IMR-90 (cell line): ENCODE measurements at regions not wholly inside any gene's neighbourhood (a gene's known extent, or its start where the extent isn't known, plus 50 kb on each side); places are given as distances from the start of the nearest gene placed in this dataset.
A peak's percentile ranks its signal among the peaks of the same experiment; 100 is the strongest.

Experiments used
- ATAC-seq: fragments of 200-7000 bp; cut with Tn5 transposase; 2 replicates; pipeline ENCODE4 v1.9.1; 2020; ENCODE audit warnings: low read depth, mild to moderate bottlenecking, moderate library complexity
- BruUV-seq: library from RNA; stranded (reverse); fragments of 400-500 nt; replicated peaks from 2 replicates; lab custom pipeline; 2021; lab: Mats Ljungman, UMichigan
- CTCF ChIA-PET: fragments of 300-600 bp; formaldehyde crosslinking; extraction: SDS; loops from one replicate; lab custom pipeline; 2021; ENCODE audit warnings: antibody characterized with exemption; lab: Yijun Ruan, JAX
- POLR2A ChIA-PET: fragments of 300-600 bp; sonication (Branson Sonifier 250); formaldehyde crosslinking; loops from one replicate; lab custom pipeline; 2022; ENCODE audit warnings: antibody characterized with exemption; ENCODE audit not compliant: unreplicated experiment; lab: Charles Lee
- DNase-seq: peaks from one replicate; pipeline ENCODE4 v3.0.0; 2013
- H2AFZ ChIP-seq: replicated peaks from 2 replicates; pipeline ENCODE3; 2013; ENCODE audit warnings: low read length, mild to moderate bottlenecking; ENCODE audit not compliant: poor library complexity
- H2AK5ac ChIP-seq: 2 replicates; pipeline ENCODE4 v1.6.1; 2013; ENCODE audit warnings: low read depth, low read length, inconsistent platforms
- H2AK9ac ChIP-seq: replicated peaks from 2 replicates; pipeline ENCODE3; 2013; ENCODE audit warnings: mild to moderate bottlenecking, low read depth, low read length, moderate library complexity; ENCODE audit not compliant: poor library complexity
- H2BK120ac ChIP-seq: 2 replicates; pipeline ENCODE4 v1.6.1; 2013; ENCODE audit warnings: low read depth, low read length, inconsistent platforms
- H2BK15ac ChIP-seq: 3 replicates; pipeline ENCODE4 v1.6.1; 2013; ENCODE audit warnings: low read depth, low read length, inconsistent platforms
- H2BK20ac ChIP-seq: 2 replicates; pipeline ENCODE4 v1.6.1; 2013; ENCODE audit warnings: low read depth, mild to moderate bottlenecking, inconsistent platforms, low read length, moderate library complexity
- H2BK5ac ChIP-seq: 2 replicates; pipeline ENCODE4 v1.6.1; 2013; ENCODE audit warnings: mild to moderate bottlenecking, low read depth, low read length, inconsistent platforms; ENCODE audit not compliant: poor library complexity, severe bottlenecking
- H3K14ac ChIP-seq: replicated peaks from 2 replicates; pipeline ENCODE4 v1.6.1; 2013; ENCODE audit warnings: low read depth, low read length, inconsistent platforms
- H3K18ac ChIP-seq: 2 replicates; pipeline ENCODE4 v1.6.1; 2013; ENCODE audit warnings: low read depth, low read length, control low read depth
- H3K23ac ChIP-seq: 2 replicates; pipeline ENCODE4 v1.6.1; 2013; ENCODE audit warnings: low read depth, low read length, inconsistent platforms
- H3K27ac ChIP-seq: 2 replicates; pipeline ENCODE4 v1.5.1; 2013; ENCODE audit warnings: mild to moderate bottlenecking, control low read depth, low read length; ENCODE audit not compliant: insufficient read depth
- H3K27me3 ChIP-seq: 2 replicates; pipeline ENCODE4 v1.6.1; 2013; ENCODE audit warnings: low read length; ENCODE audit not compliant: control insufficient read depth, insufficient read depth
- H3K36me3 ChIP-seq: 2 replicates; pipeline ENCODE4 v1.6.1; 2013; ENCODE audit warnings: low read length, mixed read lengths; ENCODE audit not compliant: control insufficient read depth, insufficient read depth
- H3K4ac ChIP-seq: 2 replicates; pipeline ENCODE4 v1.6.1; 2013; ENCODE audit warnings: low read depth, low read length, inconsistent platforms
- H3K4me1 ChIP-seq: 2 replicates; pipeline ENCODE4 v1.6.1; 2013; ENCODE audit warnings: low read length, mixed read lengths; ENCODE audit not compliant: control insufficient read depth, insufficient read depth
- H3K4me2 ChIP-seq: 2 replicates; pipeline ENCODE4 v1.6.1; 2013; ENCODE audit warnings: low read depth, mild to moderate bottlenecking, control low read depth, low read length, moderate library complexity
- H3K4me3 ChIP-seq: 2 replicates; pipeline ENCODE4 v1.5.1; 2013; ENCODE audit warnings: low read depth, mild to moderate bottlenecking, control low read depth, low read length, moderate library complexity; ENCODE audit not compliant: insufficient read depth
- H3K56ac ChIP-seq: 2 replicates; pipeline ENCODE4 v1.6.1; 2013; ENCODE audit warnings: low read length, inconsistent platforms; ENCODE audit not compliant: insufficient read depth; ENCODE audit errors: extremely low read depth
- H3K79me1 ChIP-seq, 2 experiments: 2 replicates each; pipeline ENCODE4 v1.6.1; 2013; ENCODE audit warnings: low read length in 2 of 2, inconsistent platforms in 1 of 2, low read depth in 1 of 2
- H3K9ac ChIP-seq: 2 replicates; pipeline ENCODE4 v1.6.1; 2013; ENCODE audit warnings: low read depth, low read length, control low read depth
- H3K9me1 ChIP-seq: 2 replicates; pipeline ENCODE4 v1.6.1; 2013; ENCODE audit warnings: low read length, inconsistent platforms; ENCODE audit not compliant: insufficient read depth
- H3K9me3 ChIP-seq: 2 replicates; pipeline ENCODE4 v1.6.1; 2013; ENCODE audit warnings: low read length; ENCODE audit not compliant: control insufficient read depth, insufficient read depth
- H4K20me1 ChIP-seq: 2 replicates; pipeline ENCODE4 v1.6.1; 2013; ENCODE audit warnings: low read length, inconsistent platforms; ENCODE audit not compliant: insufficient read depth
- H4K5ac ChIP-seq: 2 replicates; pipeline ENCODE4 v1.6.1; 2013; ENCODE audit warnings: mild to moderate bottlenecking, low read depth, low read length, control low read depth
- H4K8ac ChIP-seq, 2 experiments: 2 replicates each; pipeline ENCODE4 v1.6.1; 2013; ENCODE audit warnings: low read depth in 2 of 2, low read length in 2 of 2, control low read depth in 1 of 2, inconsistent platforms in 1 of 2
- H4K91ac ChIP-seq: 2 replicates; pipeline ENCODE4 v1.6.1; 2013; ENCODE audit warnings: low read depth, low read length, inconsistent platforms; ENCODE audit not compliant: insufficient read depth
- CEBPB ChIP-seq: IDR thresholded peaks from 2 replicates; pipeline ENCODE4 v1.6.1; 2012; ENCODE audit warnings: low read depth, low read length, improper control_type of control experiment
- CHD1 ChIP-seq: IDR thresholded peaks from 2 replicates; pipeline ENCODE4 v1.6.1; 2012; ENCODE audit warnings: low read depth, low read length, improper control_type of control experiment
- FOS ChIP-seq: fragments of 150-350 bp; IDR thresholded peaks from 2 replicates; pipeline ENCODE4 v1.6.1; 2016; ENCODE audit warnings: low read depth, low read length
- MAFK ChIP-seq: IDR thresholded peaks from 2 replicates; pipeline ENCODE4 v1.6.1; 2012; ENCODE audit warnings: low read depth, low read length, improper control_type of control experiment
- MAZ ChIP-seq: IDR thresholded peaks from 2 replicates; pipeline ENCODE4 v1.6.1; 2012; ENCODE audit warnings: low read depth, mild to moderate bottlenecking, low read length, improper control_type of control experiment, moderate library complexity, borderline replicate concordance
- MXI1 ChIP-seq: IDR thresholded peaks from 2 replicates; pipeline ENCODE4 v1.6.1; 2012; ENCODE audit warnings: low read depth, mild to moderate bottlenecking, low read length, moderate library complexity, borderline replicate concordance
- NFE2L2 ChIP-seq: fragments of 150-350 bp; IDR thresholded peaks from 2 replicates; pipeline ENCODE4 v1.6.1; 2016; ENCODE audit warnings: low read depth, mild to moderate bottlenecking, low read length
- POLR2A ChIP-seq: IDR thresholded peaks from 2 replicates; pipeline ENCODE4 v1.6.1; 2012; ENCODE audit warnings: mild to moderate bottlenecking, low read depth, low read length
- RAD21 ChIP-seq: IDR thresholded peaks from 2 replicates; pipeline ENCODE4 v1.6.1; 2012; ENCODE audit warnings: low read length, improper control_type of control experiment
- RFX5 ChIP-seq: IDR thresholded peaks from 2 replicates; pipeline ENCODE4 v1.8.0; 2012; ENCODE audit warnings: low read depth, mild to moderate bottlenecking, low read length, moderate library complexity
- WGBS, 2 experiments: methylation state at CpG; one replicate each; pipeline versions ENCODE4 v1.1.5 to v1.1.7; 2013; ENCODE audit warnings: missing lambda C conversion rate in 2 of 2; ENCODE audit not compliant: insufficient read length in 1 of 2; ENCODE audit errors: extremely low coverage in 2 of 2; 5-methylcytosine and 5-hydroxymethylcytosine counted together
- dilution Hi-C: fragments of 300-500 bp; cut with HindIII; formaldehyde crosslinking; loops from one replicate; pipeline ENCODE4 v1.14.3; 2018; ENCODE audit warnings: low sequenced_read_pairs; ENCODE audit not compliant: unreplicated experiment
- in situ Hi-C: fragments of 300-500 bp; cut with MboI; formaldehyde crosslinking; loops from 3 replicates; pipeline ENCODE4 v1.14.3; 2019; ENCODE audit warnings: low sequenced_read_pairs, inconsistent platforms, mixed read lengths
- intact Hi-C: fragments of 100-400 bp; cut with micrococcal nuclease; formaldehyde crosslinking; loops from 2 replicates; pipeline ENCODE4 v1.10.0; 2022
- TF ChIP-seq, protein P1 (sequence below): conservative IDR thresholded peaks from 2 replicates; pipeline ENCODE4 v1.5.1; 2012; ENCODE audit warnings: mild to moderate bottlenecking, low read depth, low read length, improper control_type of control experiment
- TF ChIP-seq, protein P2 (sequence below): fragments of 150-350 bp; IDR thresholded peaks from 2 replicates; pipeline ENCODE4 v1.6.1; 2016; ENCODE audit warnings: low read depth, mild to moderate bottlenecking, low read length, moderate library complexity, borderline replicate concordance

DNA sequence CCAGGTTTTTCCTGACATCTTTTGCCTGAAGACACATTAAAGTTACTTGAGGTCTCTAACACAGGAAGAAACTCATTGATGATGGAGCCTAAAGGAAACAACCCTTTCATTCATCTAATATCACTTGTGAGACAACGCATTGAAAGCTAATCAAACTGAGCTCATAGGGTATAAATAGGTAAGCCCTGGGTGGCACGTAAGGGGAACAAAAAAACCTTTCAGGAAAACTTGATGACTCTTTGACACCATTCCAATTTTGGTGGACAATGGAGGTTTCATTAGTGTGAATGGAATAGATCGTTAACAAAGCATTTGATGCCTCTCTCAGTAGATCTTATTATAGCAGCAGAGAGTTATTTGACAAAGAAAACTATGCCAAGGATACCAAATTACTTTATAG, 80.7 kb upstream of the DUSP10 start:
- Histone ChIP-seq H4K91ac (no peak overlapping the region), H2BK15ac (peak overlapping the region; percentile 41; the same call in 1 of the 3 replicates), H2AK5ac (no peak overlapping the region), H2BK20ac (peak overlapping the region; percentile 51; the same call in 1 of the 2 replicates), H3K4ac (no peak overlapping the region), H3K9me3 (no peaks in the 10 kb centered on the region), H4K5ac (no peak overlapping the region), H3K27ac (no peak overlapping the region), H2AFZ (no peak overlapping the region), H3K79me1 (no peaks in the 10 kb centered on the region), H4K8ac (no peak overlapping the region; a peak in 1 of 4 replicates), H3K23ac (no peak overlapping the region), H2BK120ac (no peak overlapping the region; the same call in 1 of the 2 replicates), H3K9ac (no peak overlapping the region), H3K4me2 (no peak overlapping the region), H3K4me3 (no peak overlapping the region), H3K18ac (no peak overlapping the region), H3K27me3 (no peaks in the 10 kb centered on the region), H2AK9ac (no peak overlapping the region), H3K36me3 (no peaks in the 10 kb centered on the region), H2BK5ac (no peak overlapping the region), H3K56ac (no peak overlapping the region), H4K20me1 (no peaks in the 10 kb centered on the region), H3K4me1 (peaks cover 11% of the 10 kb centered on the region; the same call in 1 of the 2 replicates), H3K14ac (no peak overlapping the region), H3K9me1 (peaks cover 8% of the 10 kb centered on the region)
- no TSS peak for BruUV-seq
- intact Hi-C loops (no loop called here), dilution Hi-C loops (no loop called here), in situ Hi-C loops (no loop called here)
- TF ChIP-seq MAZ (no peak), RAD21 (no peak), MXI1 (no peak), MAFK (no peak), RFX5 (no peak), CHD1 (no peak), NFE2L2 (no peak), CEBPB (no peak), FOS (no peak), POLR2A (no peak)
- TF ChIP-seq, protein P1, sequence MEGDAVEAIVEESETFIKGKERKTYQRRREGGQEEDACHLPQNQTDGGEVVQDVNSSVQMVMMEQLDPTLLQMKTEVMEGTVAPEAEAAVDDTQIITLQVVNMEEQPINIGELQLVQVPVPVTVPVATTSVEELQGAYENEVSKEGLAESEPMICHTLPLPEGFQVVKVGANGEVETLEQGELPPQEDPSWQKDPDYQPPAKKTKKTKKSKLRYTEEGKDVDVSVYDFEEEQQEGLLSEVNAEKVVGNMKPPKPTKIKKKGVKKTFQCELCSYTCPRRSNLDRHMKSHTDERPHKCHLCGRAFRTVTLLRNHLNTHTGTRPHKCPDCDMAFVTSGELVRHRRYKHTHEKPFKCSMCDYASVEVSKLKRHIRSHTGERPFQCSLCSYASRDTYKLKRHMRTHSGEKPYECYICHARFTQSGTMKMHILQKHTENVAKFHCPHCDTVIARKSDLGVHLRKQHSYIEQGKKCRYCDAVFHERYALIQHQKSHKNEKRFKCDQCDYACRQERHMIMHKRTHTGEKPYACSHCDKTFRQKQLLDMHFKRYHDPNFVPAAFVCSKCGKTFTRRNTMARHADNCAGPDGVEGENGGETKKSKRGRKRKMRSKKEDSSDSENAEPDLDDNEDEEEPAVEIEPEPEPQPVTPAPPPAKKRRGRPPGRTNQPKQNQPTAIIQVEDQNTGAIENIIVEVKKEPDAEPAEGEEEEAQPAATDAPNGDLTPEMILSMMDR, result no peak
- TF ChIP-seq, protein P2, sequence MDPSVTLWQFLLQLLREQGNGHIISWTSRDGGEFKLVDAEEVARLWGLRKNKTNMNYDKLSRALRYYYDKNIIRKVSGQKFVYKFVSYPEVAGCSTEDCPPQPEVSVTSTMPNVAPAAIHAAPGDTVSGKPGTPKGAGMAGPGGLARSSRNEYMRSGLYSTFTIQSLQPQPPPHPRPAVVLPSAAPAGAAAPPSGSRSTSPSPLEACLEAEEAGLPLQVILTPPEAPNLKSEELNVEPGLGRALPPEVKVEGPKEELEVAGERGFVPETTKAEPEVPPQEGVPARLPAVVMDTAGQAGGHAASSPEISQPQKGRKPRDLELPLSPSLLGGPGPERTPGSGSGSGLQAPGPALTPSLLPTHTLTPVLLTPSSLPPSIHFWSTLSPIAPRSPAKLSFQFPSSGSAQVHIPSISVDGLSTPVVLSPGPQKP, result no peak
- no CpG with 5 or more reads among the region's 3 CpGs for WGBS, 2 experiments
- CTCF ChIA-PET, result interaction anchor here (0.9 kb wide), 1 partner anchor 632 kb away, joined by 3 read pairs; no protein-coding TSS in a partner anchor
- ATAC-seq, result no peak
- POLR2A ChIA-PET, result no interaction called here
- no peak for DNase-seq
